Common myeloid progenitor, CD34-positive (primary cell): ENCODE measurements at regions not wholly inside any gene's neighbourhood (a gene's known extent, or its start where the extent isn't known, plus 50 kb on each side); places are given as distances from the start of the nearest gene placed in this dataset.

Experiments
- CTCF ChIA-PET: fragments of 350-600 bp; sonication (Branson Sonifier 250); formaldehyde crosslinking; loops from one replicate; lab custom pipeline; 2021; ENCODE audit warnings: antibody characterized with exemption; lab: Charles Lee
- POLR2A ChIA-PET: fragments of 350-600 bp; sonication (Branson Sonifier 250); formaldehyde crosslinking; loops from one replicate; lab custom pipeline; 2021; ENCODE audit warnings: antibody characterized with exemption; lab: Charles Lee
- DNase-seq, 3 donors: peaks; one replicate each; pipeline versions ENCODE4 v3.0.0 to v3.0.0-alpha.2; 2013
- H3K27ac ChIP-seq, 2 experiments: 1 replicate in 1 of 2; 2 replicates in 1 of 2; pipeline ENCODE4 v1.7.0; 2013; ENCODE audit warnings: inconsistent platforms in 2 of 2, low read length in 2 of 2, mild to moderate bottlenecking in 2 of 2, low read depth in 1 of 2, moderate library complexity in 1 of 2; ENCODE audit not compliant: severe bottlenecking in 2 of 2, insufficient read depth in 1 of 2, poor library complexity in 1 of 2
- H3K27me3 ChIP-seq, 5 experiments: replicated peaks in 2 of 5; 1 replicate in 3 of 5; 2 replicates in 2 of 5; pipeline versions ENCODE4 v1.6.1 to v1.7.0; 2013; ENCODE audit warnings: low read length in 4 of 5, mild to moderate bottlenecking in 2 of 5, moderate library complexity in 2 of 5, inconsistent platforms in 1 of 5; ENCODE audit not compliant: insufficient read depth in 5 of 5, control insufficient read depth in 4 of 5
- H3K36me3 ChIP-seq, 4 experiments: 1 replicate in 2 of 4; 2 replicates in 2 of 4; pipeline versions ENCODE4 v1.6.1 to v1.7.0; 2013; ENCODE audit warnings: low read length in 3 of 4, control low read depth in 1 of 4, mild to moderate bottlenecking in 1 of 4; ENCODE audit not compliant: control insufficient read depth in 4 of 4, insufficient read depth in 4 of 4
- H3K4me1 ChIP-seq, 4 experiments: 1 replicate in 3 of 4; 2 replicates in 1 of 4; pipeline versions ENCODE4 v1.6.1 to v1.7.1; 2013; ENCODE audit warnings: low read length in 3 of 4, mild to moderate bottlenecking in 3 of 4, control low read depth in 1 of 4, inconsistent platforms in 1 of 4, moderate library complexity in 1 of 4; ENCODE audit not compliant: control insufficient read depth in 4 of 4, insufficient read depth in 4 of 4; ENCODE audit errors: control extremely low read depth in 1 of 4
- H3K4me3 ChIP-seq, 7 experiments: 1 replicate in 4 of 7; 2 replicates in 3 of 7; pipeline versions ENCODE4 v1.5.1 to v1.7.0; 2013; ENCODE audit warnings: mild to moderate bottlenecking in 7 of 7, low read length in 6 of 7, moderate library complexity in 6 of 7, inconsistent platforms in 2 of 7, low read depth in 2 of 7, control low read depth in 1 of 7; ENCODE audit not compliant: insufficient read depth in 4 of 7, control insufficient read depth in 1 of 7; ENCODE audit errors: extremely low read depth in 1 of 7
- H3K9me3 ChIP-seq, 5 experiments: 1 replicate in 4 of 5; 2 replicates in 1 of 5; pipeline versions ENCODE4 v1.6.1 to v1.7.1; 2013; ENCODE audit warnings: low read length in 4 of 5, mild to moderate bottlenecking in 2 of 5, inconsistent platforms in 1 of 5, low read depth in 1 of 5, moderate library complexity in 1 of 5; ENCODE audit not compliant: control insufficient read depth in 4 of 5, insufficient read depth in 2 of 5; ENCODE audit errors: control extremely low read depth in 1 of 5
- WGBS: methylation state at CpG from one replicate; pipeline ENCODE4 v1.1.5; 2013; ENCODE audit not compliant: insufficient coverage; 5-methylcytosine and 5-hydroxymethylcytosine counted together

DNA sequence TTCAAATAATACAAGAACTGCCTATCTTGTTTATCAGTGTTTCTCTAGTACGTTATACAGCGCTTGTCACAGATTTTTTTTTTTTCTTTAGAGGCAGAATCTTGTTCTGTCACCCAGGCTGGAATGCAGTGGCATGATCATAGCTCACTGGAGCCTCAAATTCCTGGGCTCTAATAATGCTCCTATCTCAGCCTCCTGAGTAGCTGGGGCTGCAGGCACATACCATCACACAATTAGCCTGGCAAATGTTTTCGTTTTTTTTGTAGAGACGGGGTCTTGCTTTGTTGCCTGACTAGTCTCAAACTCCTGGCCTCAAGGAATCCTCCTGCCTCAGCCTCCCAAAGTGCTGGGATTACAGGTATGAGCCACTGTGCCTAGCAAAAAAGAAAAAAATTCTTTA lies 66.0 kb upstream of the FREM2 start:
- 100% methylated on average over 2 of the region's 4 CpGs for WGBS
- H3K27me3 ChIP-seq, result no peaks in the 10 kb centered on the region
- ChIA-PET CTCF (no interaction called here), POLR2A (no interaction called here)
- no peak for DNase-seq
- no peaks in the 10 kb centered on the region for H3K9me3 ChIP-seq
- H3K4me1 ChIP-seq, result no peaks in the 10 kb centered on the region
- no peaks in the 10 kb centered on the region for H3K36me3 ChIP-seq
- no peak overlapping the region for H3K27ac ChIP-seq
- no peak overlapping the region for H3K4me3 ChIP-seq

- Histone ChIP-seq H3K27ac (no peak overlapping the region), H3K36me3 (no peaks in the 10 kb centered on the region), H3K4me1 (no peaks in the 10 kb centered on the region), H3K4me3 (no peak overlapping the region), H3K9me3 (no peaks in the 10 kb centered on the region), H3K27me3 (no peaks in the 10 kb centered on the region)
- ChIA-PET POLR2A (no interaction called here), CTCF (no interaction called here)
- no peak for DNase-seq
- 54% methylated on average over 7 of the region's 10 CpGs for WGBS
These were observed 62.1 kb upstream of the FREM2 start for GRCh38 chr13:38624822-38625221.

- Histone ChIP-seq H3K27ac (no peak overlapping the region), H3K9me3 (no peaks in the 10 kb centered on the region), H3K4me3 (no peak overlapping the region), H3K27me3 (no peaks in the 10 kb centered on the region), H3K36me3 (no peaks in the 10 kb centered on the region), H3K4me1 (no peaks in the 10 kb centered on the region)
- whole genome bisulfite sequencing, result no CpG with 5 or more reads among the region's 1 CpG
- ChIA-PET CTCF (no interaction called here), POLR2A (no interaction called here)
- peak in 1 of 3 donors; percentile 0 for DNase-seq
These were observed 58.3 kb upstream of the FREM2 start for GRCh38 chr13:38628554-38628953.

- 94% methylated on average over 2 of the region's 4 CpGs for WGBS
- POLR2A ChIA-PET, result no interaction called here
These were observed 56.1 kb upstream of the FREM2 start for GRCh38 chr13:38630780-38631179.

GRCh38 chr13:38635030-38635429 lies 51.8 kb upstream of the FREM2 start:
- Histone ChIP-seq H3K4me3 (no peak overlapping the region), H3K27me3 (no peaks in the 10 kb centered on the region), H3K4me1 (no peaks in the 10 kb centered on the region), H3K9me3 (no peaks in the 10 kb centered on the region), H3K27ac (no peak overlapping the region), H3K36me3 (no peaks in the 10 kb centered on the region)
- ChIA-PET POLR2A (no interaction called here), CTCF (no interaction called here)
- WGBS, result 96% methylated on average over 4 of the region's 4 CpGs
- no peak for DNase-seq

More at GRCh38 chr13:38630780-38631179, 56.1 kb upstream of the FREM2 start:
- Histone ChIP-seq H3K4me3 (no peak overlapping the region), H3K27ac (no peak overlapping the region), H3K27me3 (no peaks in the 10 kb centered on the region), H3K4me1 (no peaks in the 10 kb centered on the region), H3K36me3 (no peaks in the 10 kb centered on the region), H3K9me3 (no peaks in the 10 kb centered on the region)
- no peak for DNase-seq
- CTCF ChIA-PET, result no interaction called here

DNA sequence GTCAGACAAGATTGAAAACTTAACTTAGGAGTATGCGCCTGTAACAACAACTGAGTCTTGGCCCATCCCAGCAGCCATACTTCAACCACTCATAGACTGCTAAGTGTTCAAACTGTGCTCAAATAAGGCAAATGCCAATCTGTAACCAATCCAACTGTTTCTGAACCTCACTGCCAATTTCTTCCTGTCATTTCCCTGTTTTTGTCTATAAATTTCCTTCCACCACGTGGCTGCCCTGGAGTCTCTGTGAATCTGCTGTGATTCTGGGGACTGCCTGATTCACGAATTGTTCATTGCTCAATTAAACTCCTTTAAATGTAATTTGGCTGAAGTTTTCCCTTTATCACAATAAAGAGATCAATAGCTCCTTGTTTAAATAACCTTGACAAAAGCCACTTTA lies 50.8 kb upstream of the FREM2 start:
- Histone ChIP-seq H3K36me3 (no peaks in the 10 kb centered on the region), H3K4me3 (no peak overlapping the region), H3K4me1 (no peaks in the 10 kb centered on the region), H3K27ac (no peak overlapping the region), H3K9me3 (no peaks in the 10 kb centered on the region), H3K27me3 (no peaks in the 10 kb centered on the region)
- ChIA-PET POLR2A (no interaction called here), CTCF (no interaction called here)
- DNase-seq, result no peak
- 78% methylated on average over 2 of the region's 3 CpGs for whole genome bisulfite sequencing

- no peak for DNase-seq
- Histone ChIP-seq H3K36me3 (no peaks in the 10 kb centered on the region), H3K4me3 (no peak overlapping the region), H3K9me3 (no peaks in the 10 kb centered on the region), H3K27me3 (no peaks in the 10 kb centered on the region), H3K27ac (no peak overlapping the region), H3K4me1 (no peaks in the 10 kb centered on the region)
- CTCF ChIA-PET, result no interaction called here
- WGBS, result 57% methylated on average over 1 of the region's 2 CpGs
- POLR2A ChIA-PET, result no interaction called here
These were observed 50.1 kb upstream of the FREM2 start for GRCh38 chr13:38636761-38637160.
